Colonic mucosa (tissue), 4 donors: ENCODE measurements at regions not wholly inside any gene's neighbourhood (a gene's known extent, or its start where the extent isn't known, plus 50 kb on each side); places are given as distances from the start of the nearest gene placed in this dataset.

Experiments used
- DNase-seq: peaks from one replicate; pipeline ENCODE4 v3.0.0-alpha.2; 2020
- H3K27ac ChIP-seq: fragments of 200-600 bp; one replicate; pipeline ENCODE4 v1.8.0; 2021
- H3K27me3 ChIP-seq: fragments of 200-600 bp; one replicate; pipeline ENCODE4 v1.8.0; 2021
- H3K36me3 ChIP-seq: fragments of 200-600 bp; one replicate; pipeline ENCODE4 v1.8.0; 2021
- H3K4me1 ChIP-seq: fragments of 200-600 bp; one replicate; pipeline ENCODE4 v1.8.0; 2021; ENCODE audit warnings: mild to moderate bottlenecking
- H3K4me3 ChIP-seq: fragments of 200-600 bp; one replicate; pipeline ENCODE4 v1.8.0; 2021
- H3K9ac ChIP-seq, 2 donors: one replicate each; pipeline ENCODE4 v1.7.0; 2013; ENCODE audit warnings: control low read depth in 2 of 2, low read depth in 2 of 2, low read length in 2 of 2
- H3K9me3 ChIP-seq: fragments of 200-600 bp; one replicate; pipeline ENCODE4 v1.8.0; 2021
- CTCF ChIP-seq: fragments of 200-600 bp; IDR thresholded peaks from one replicate; pipeline ENCODE4 v1.8.0; 2022; ENCODE audit warnings: antibody characterized with exemption, mild to moderate bottlenecking
- intact Hi-C: fragments of 100-400 bp; cut with DNase I; formaldehyde crosslinking; loops from one replicate; pipeline ENCODE4 v1.14.1; 2022
- donor health status: healthy.
- donor health status: DM: no; HTN: no; CAD: no.
- donor health status: DM: no; HTN: no; CAD: no.

GRCh38 chr1:193741228-193741627, 554.8 kb upstream of the B3GALT2 start:
- no peak overlapping the region for H3K4me3 ChIP-seq
- no peak for DNase-seq
- intact Hi-C loops = no loop called here
- no peak overlapping the region for H3K9ac ChIP-seq
- H3K4me1 ChIP-seq = no peaks in the 10 kb centered on the region
- H3K27ac ChIP-seq = no peak overlapping the region
- no peak for TF ChIP-seq CTCF
- H3K27me3 ChIP-seq = no peaks in the 10 kb centered on the region
- no peaks in the 10 kb centered on the region for H3K36me3 ChIP-seq
- no peaks in the 10 kb centered on the region for H3K9me3 ChIP-seq

GRCh38 chr1:193740762-193741161, 554.3 kb upstream of the B3GALT2 start:
- H3K9ac ChIP-seq = no peak overlapping the region
- H3K27me3 ChIP-seq = no peaks in the 10 kb centered on the region
- H3K9me3 ChIP-seq = no peaks in the 10 kb centered on the region
- no peaks in the 10 kb centered on the region for H3K36me3 ChIP-seq
- no peaks in the 10 kb centered on the region for H3K4me1 ChIP-seq
- no peak for TF ChIP-seq CTCF
- DNase-seq = no peak
- H3K27ac ChIP-seq = no peak overlapping the region
- intact Hi-C loops = no loop called here
- H3K4me3 ChIP-seq = no peak overlapping the region

- H3K9ac ChIP-seq = no peak overlapping the region
- H3K4me1 ChIP-seq = no peaks in the 10 kb centered on the region
- TF ChIP-seq CTCF = no peak
- H3K27me3 ChIP-seq = no peaks in the 10 kb centered on the region
- intact Hi-C loops = no loop called here
- no peaks in the 10 kb centered on the region for H3K36me3 ChIP-seq
- no peak overlapping the region for H3K27ac ChIP-seq
- DNase-seq = no peak
- H3K9me3 ChIP-seq = no peaks in the 10 kb centered on the region
- H3K4me3 ChIP-seq = no peak overlapping the region
Observed at GRCh38 chr1:193736507-193736906, 550.1 kb upstream of the B3GALT2 start.

GRCh38 chr1:193733674-193734073, 547.3 kb upstream of the B3GALT2 start:
- TF ChIP-seq CTCF = no peak
- Histone ChIP-seq H3K4me1 (no peaks in the 10 kb centered on the region), H3K27me3 (no peaks in the 10 kb centered on the region), H3K36me3 (no peaks in the 10 kb centered on the region), H3K27ac (no peak overlapping the region), H3K9me3 (no peaks in the 10 kb centered on the region), H3K9ac (no peak overlapping the region), H3K4me3 (no peak overlapping the region)
- DNase-seq = no peak
- intact Hi-C loops = no loop called here

- DNase-seq = no peak
- no peak for TF ChIP-seq CTCF
- intact Hi-C loops = no loop called here
- Histone ChIP-seq H3K9me3 (no peaks in the 10 kb centered on the region), H3K27me3 (no peaks in the 10 kb centered on the region), H3K9ac (no peak overlapping the region), H3K27ac (no peak overlapping the region), H3K4me3 (no peak overlapping the region), H3K36me3 (no peaks in the 10 kb centered on the region), H3K4me1 (no peaks in the 10 kb centered on the region)
Observed at GRCh38 chr1:193730017-193730416, 543.6 kb upstream of the B3GALT2 start.

GRCh38 chr1:193729429-193729828, 543.0 kb upstream of the B3GALT2 start:
- Histone ChIP-seq H3K4me3 (no peak overlapping the region), H3K27ac (no peak overlapping the region), H3K27me3 (no peaks in the 10 kb centered on the region), H3K4me1 (no peaks in the 10 kb centered on the region), H3K9me3 (no peaks in the 10 kb centered on the region), H3K36me3 (no peaks in the 10 kb centered on the region), H3K9ac (no peak overlapping the region)
- DNase-seq = no peak
- intact Hi-C loops = no loop called here
- TF ChIP-seq CTCF = no peak
